SH-SY5Y (cell line): ENCODE measurements at regions not wholly inside any gene's neighbourhood (a gene's known extent, or its start where the extent isn't known, plus 50 kb on each side); places are given as distances from the start of the nearest gene placed in this dataset.

Experiments used
- GATA2 ChIP-seq: IDR thresholded peaks from 2 replicates; pipeline ENCODE4 v1.6.1; 2011; ENCODE audit warnings: mild to moderate bottlenecking, low read depth, low read length
- GATA3 ChIP-seq: IDR thresholded peaks from 2 replicates; pipeline ENCODE4 v1.6.1; 2011; ENCODE audit warnings: low read depth, mild to moderate bottlenecking, low read length, moderate library complexity

- TF ChIP-seq GATA2 (no peak), GATA3 (no peak)
Observed at GRCh38 chr2:199195927-199196502, 261.7 kb downstream of the SATB2 start.
